Tibial nerve (tissue), 4 donors: ENCODE measurements at regions not wholly inside any gene's neighbourhood (a gene's known extent, or its start where the extent isn't known, plus 50 kb on each side); places are given as distances from the start of the nearest gene placed in this dataset.

Experiments used
- DNase-seq, 2 donors: peaks; one replicate each; pipeline ENCODE4 v3.0.0-alpha.2; 2019; ENCODE audit warnings: low spot score in 2 of 2
- H3K27ac ChIP-seq, 4 donors: fragments of 200-600 bp; sonication (generic) in 3 of 4; one replicate each; pipeline ENCODE4 v1.5.1; 2017 to 2019; ENCODE audit warnings: mild to moderate bottlenecking in 1 of 4
- H3K27me3 ChIP-seq, 2 donors: fragments of 200-600 bp; sonication (generic) in 1 of 2; one replicate each; pipeline versions ENCODE4 v1.5.1 to v1.6.0; 2017 to 2019
- H3K36me3 ChIP-seq, 3 donors: fragments of 200-600 bp; sonication (generic); one replicate each; pipeline ENCODE4 v1.5.1; 2018 to 2019
- H3K4me1 ChIP-seq, 4 donors: fragments of 200-600 bp; sonication (generic) in 3 of 4; one replicate each; pipeline ENCODE4 v1.5.1; 2017 to 2019
- H3K4me3 ChIP-seq, 4 donors: fragments of 200-600 bp; sonication (generic) in 3 of 4; one replicate each; pipeline ENCODE4 v1.5.1; 2017 to 2019; ENCODE audit warnings: mild to moderate bottlenecking in 1 of 4, moderate library complexity in 1 of 4
- H3K9me3 ChIP-seq, 4 donors: fragments of 200-600 bp; sonication (generic) in 3 of 4; one replicate each; pipeline ENCODE4 v1.5.1; 2017 to 2019
- EP300 ChIP-seq, 2 donors: sonication (generic); formaldehyde crosslinking; IDR thresholded peaks; one replicate each; pipeline ENCODE4 v1.6.1; 2017; ENCODE audit warnings: antibody characterized with exemption in 2 of 2, mild to moderate bottlenecking in 1 of 2
- POLR2A ChIP-seq, 2 donors: fragments of 450-650 bp; IDR thresholded peaks; one replicate each; pipeline ENCODE4 v1.6.1; 2017; ENCODE audit warnings: antibody characterized with exemption in 2 of 2, mild to moderate bottlenecking in 2 of 2, moderate library complexity in 2 of 2
- WGBS, 2 donors: methylation state at CpG; one replicate each; pipeline ENCODE4 v1.1.5; 2018; 5-methylcytosine and 5-hydroxymethylcytosine counted together
- TF ChIP-seq, protein P1 (sequence below), 5 experiments: fragments of 200-600 bp in 3 of 5; fragments of 450-650 bp in 2 of 5; sonication (generic) in 3 of 5; IDR thresholded peaks; one replicate each; pipeline ENCODE4 v1.5.1; 2016 to 2019; ENCODE audit warnings: antibody characterized with exemption in 5 of 5, mild to moderate bottlenecking in 3 of 5, moderate library complexity in 2 of 5

DNA sequence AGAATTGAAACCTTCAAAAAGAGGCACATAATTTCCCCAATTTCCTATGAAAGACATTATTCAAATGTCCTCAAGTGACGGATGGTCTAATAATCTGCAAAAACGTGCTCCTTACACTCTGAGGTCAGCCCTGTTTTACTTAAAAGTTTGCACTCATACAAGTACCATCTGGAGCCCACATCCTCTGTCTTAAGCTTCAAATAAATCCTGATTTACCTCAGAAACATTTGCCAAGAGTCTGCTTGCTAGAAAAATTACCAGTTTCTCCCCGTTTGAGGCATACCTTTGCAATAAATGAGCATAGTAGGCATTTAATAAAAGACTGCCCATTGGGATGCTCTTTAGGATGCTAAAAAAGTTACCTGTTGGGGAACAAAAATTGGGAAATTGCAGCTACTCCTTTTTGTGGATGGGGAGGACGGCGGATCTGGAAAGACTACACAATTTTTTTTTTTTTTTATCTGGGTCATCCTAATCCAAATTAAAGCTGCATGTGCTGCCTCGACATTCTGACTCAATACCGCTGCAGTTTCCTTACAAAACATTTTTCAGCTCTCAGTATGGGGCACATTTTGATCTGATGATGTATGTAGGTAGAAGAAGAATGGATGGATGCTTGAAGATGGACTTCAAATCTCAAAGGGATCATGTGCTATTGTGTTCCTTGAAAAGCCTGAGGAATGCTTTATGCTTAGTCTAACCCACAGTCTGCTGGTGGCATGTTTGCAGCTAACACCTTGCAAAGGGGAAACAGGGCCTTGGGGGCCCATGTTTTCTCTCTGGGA, 233.7 kb upstream of the ADAMTS9 start:
- no peaks in the 10 kb centered on the region for H3K27me3 ChIP-seq
- no peak overlapping the region for H3K4me3 ChIP-seq
- no peak for DNase-seq
- TF ChIP-seq EP300 (IDR thresholded peaks at IDR 0.05) (no peak), POLR2A (IDR thresholded peaks at IDR 0.05) (no peak)
- TF ChIP-seq, protein P1, sequence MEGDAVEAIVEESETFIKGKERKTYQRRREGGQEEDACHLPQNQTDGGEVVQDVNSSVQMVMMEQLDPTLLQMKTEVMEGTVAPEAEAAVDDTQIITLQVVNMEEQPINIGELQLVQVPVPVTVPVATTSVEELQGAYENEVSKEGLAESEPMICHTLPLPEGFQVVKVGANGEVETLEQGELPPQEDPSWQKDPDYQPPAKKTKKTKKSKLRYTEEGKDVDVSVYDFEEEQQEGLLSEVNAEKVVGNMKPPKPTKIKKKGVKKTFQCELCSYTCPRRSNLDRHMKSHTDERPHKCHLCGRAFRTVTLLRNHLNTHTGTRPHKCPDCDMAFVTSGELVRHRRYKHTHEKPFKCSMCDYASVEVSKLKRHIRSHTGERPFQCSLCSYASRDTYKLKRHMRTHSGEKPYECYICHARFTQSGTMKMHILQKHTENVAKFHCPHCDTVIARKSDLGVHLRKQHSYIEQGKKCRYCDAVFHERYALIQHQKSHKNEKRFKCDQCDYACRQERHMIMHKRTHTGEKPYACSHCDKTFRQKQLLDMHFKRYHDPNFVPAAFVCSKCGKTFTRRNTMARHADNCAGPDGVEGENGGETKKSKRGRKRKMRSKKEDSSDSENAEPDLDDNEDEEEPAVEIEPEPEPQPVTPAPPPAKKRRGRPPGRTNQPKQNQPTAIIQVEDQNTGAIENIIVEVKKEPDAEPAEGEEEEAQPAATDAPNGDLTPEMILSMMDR (IDR thresholded peaks at IDR 0.05), result no peak
- peaks cover 0 to 20% (median 2%) of the 10 kb centered on the region in 4 donors for H3K4me1 ChIP-seq
- peaks cover 0 to 2% (median 0%) of the 10 kb centered on the region in 3 donors for H3K36me3 ChIP-seq
- H3K9me3 ChIP-seq, result no peaks in the 10 kb centered on the region
- peak overlapping the region in 1 of 4 donors; percentile 2 for H3K27ac ChIP-seq
- WGBS, 2 donors, result 82 to 86% methylated on average over 7 of the region's 7 CpGs

DNA sequence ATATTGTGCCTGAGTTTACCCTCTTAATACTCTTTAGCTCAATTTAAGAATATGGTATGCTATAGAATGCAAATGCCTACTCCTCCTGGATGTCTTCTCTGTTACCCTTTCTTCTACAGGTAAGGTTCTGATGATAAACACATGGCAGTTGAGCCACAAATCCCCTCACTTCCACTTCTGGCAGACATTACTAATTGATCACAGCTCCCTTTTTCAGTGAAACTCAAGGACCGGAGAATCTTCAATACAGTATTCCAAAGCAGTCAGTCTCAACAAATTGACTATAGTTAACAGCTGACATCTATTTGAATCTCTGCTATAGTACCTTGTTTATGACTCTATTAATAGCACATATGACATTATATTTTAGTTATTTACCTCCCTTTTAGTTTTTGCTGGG, 232.1 kb upstream of the ADAMTS9 start:
- peaks cover 0 to 35% (median 2%) of the 10 kb centered on the region in 4 donors for H3K4me1 ChIP-seq
- H3K27ac ChIP-seq, result no peak overlapping the region
- H3K9me3 ChIP-seq, result no peaks in the 10 kb centered on the region
- DNase-seq, result no peak
- H3K4me3 ChIP-seq, result no peak overlapping the region
- TF ChIP-seq, protein P1 (IDR thresholded peaks at IDR 0.05), result no peak
- TF ChIP-seq EP300 (IDR thresholded peaks at IDR 0.05), result no peak
- TF ChIP-seq POLR2A (IDR thresholded peaks at IDR 0.05), result no peak
- WGBS, 2 donors, result 56 to 97% methylated on average over 1 of the region's 1 CpG
- no peaks in the 10 kb centered on the region for H3K27me3 ChIP-seq
- H3K36me3 ChIP-seq, result peaks cover 0 to 2% (median 0%) of the 10 kb centered on the region in 3 donors

DNA sequence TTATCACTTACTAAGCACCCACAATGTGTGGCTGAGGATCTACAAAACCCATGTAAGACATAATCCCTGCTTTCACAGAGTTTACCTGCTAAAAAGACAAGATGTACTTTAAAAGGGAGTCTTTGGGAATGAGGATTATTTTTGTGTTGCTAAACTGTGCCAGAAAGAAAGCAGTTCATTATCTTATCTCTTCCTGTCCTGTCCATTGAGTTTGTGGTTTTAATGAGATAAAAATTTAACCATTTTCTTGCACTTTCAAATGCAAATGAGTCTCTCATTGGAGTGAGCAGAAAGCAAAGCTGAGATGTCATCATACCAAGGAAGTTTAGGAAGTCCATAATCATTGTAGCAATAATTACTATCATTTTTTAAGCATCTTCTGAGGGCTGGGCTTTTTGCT, 231.2 kb upstream of the ADAMTS9 start:
- no peak overlapping the region for H3K27ac ChIP-seq

DNA sequence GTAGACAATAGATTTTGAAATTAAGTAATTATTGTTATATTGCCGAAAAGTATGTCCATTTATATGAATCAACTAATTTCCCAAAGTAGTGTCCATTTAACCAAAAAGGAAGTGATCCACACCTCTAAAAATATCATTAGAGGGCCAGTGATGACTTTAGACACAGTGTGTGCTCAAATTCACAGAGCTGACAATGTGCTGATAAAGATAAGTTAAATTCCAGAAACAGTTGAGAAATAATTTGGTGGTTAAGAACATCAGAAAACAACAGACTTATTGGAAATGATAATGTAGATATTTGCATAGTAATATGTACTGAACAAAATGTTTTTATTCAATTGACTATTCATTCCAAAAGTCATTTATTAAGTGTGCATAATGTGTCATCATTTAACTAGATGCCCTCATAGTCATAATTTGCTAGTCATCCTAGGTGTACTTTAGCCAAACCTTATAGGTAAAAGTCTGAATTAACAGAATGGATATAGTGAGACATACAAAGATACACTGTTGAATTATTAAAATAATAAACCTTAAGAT, 230.2 kb upstream of the ADAMTS9 start:
- DNase-seq, result no peak
- 83 to 95% methylated on average over 1 of the region's 1 CpG for WGBS, 2 donors

More for the DNA sequence above, 231.2 kb upstream of the ADAMTS9 start:
- Histone ChIP-seq H3K9me3 (no peaks in the 10 kb centered on the region), H3K4me1 (peaks cover 0 to 33% (median 0%) of the 10 kb centered on the region in 4 donors), H3K36me3 (no peaks in the 10 kb centered on the region), H3K4me3 (no peak overlapping the region), H3K27me3 (no peaks in the 10 kb centered on the region)
- DNase-seq, result no peak
- TF ChIP-seq, protein P1 (IDR thresholded peaks at IDR 0.05), result no peak
- no peak for TF ChIP-seq POLR2A (IDR thresholded peaks at IDR 0.05)
- TF ChIP-seq EP300 (IDR thresholded peaks at IDR 0.05), result no peak

DNA sequence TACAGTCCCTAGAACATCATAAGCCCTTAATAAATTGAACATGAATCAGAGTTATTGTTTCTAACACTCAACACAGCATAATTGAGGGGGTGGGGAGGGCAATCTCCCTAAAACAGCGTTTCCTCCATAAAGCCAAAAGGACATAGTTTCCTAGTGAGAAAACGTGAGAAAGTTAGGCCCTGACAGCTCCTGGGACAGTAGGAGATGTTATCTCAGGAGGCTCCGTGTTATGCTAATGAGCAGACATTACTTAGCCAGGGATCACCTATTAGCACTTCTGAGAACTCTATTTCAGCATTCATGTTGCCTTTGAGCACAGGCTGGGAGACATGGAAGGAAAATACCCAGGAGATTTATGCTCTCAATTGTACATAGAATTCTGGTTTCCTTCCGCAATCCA, 229.1 kb upstream of the ADAMTS9 start:
- Histone ChIP-seq H3K4me1 (peaks cover 0 to 28% (median 0%) of the 10 kb centered on the region in 4 donors), H3K4me3 (no peak overlapping the region), H3K36me3 (no peaks in the 10 kb centered on the region), H3K27me3 (no peaks in the 10 kb centered on the region), H3K27ac (peak overlapping the region in 1 of 4 donors; percentile 66), H3K9me3 (no peaks in the 10 kb centered on the region)
- DNase-seq, result no peak
- 39 to 43% methylated on average over 4 of the region's 4 CpGs for WGBS, 2 donors
- TF ChIP-seq POLR2A (IDR thresholded peaks at IDR 0.05), result no peak
- TF ChIP-seq EP300 (IDR thresholded peaks at IDR 0.05), result no peak
- TF ChIP-seq, protein P1 (IDR thresholded peaks at IDR 0.05), result no peak

More for the DNA sequence above, 230.2 kb upstream of the ADAMTS9 start:
- no peaks in the 10 kb centered on the region for H3K9me3 ChIP-seq
- no peaks in the 10 kb centered on the region for H3K36me3 ChIP-seq
- H3K27ac ChIP-seq, result no peak overlapping the region
- H3K4me3 ChIP-seq, result no peak overlapping the region
- peaks cover 0 to 28% (median 0%) of the 10 kb centered on the region in 4 donors for H3K4me1 ChIP-seq
- TF ChIP-seq EP300 (IDR thresholded peaks at IDR 0.05), result peak in 1 of 2 donors; percentile 12
- TF ChIP-seq, protein P1 (IDR thresholded peaks at IDR 0.05), result no peak
- H3K27me3 ChIP-seq, result no peaks in the 10 kb centered on the region
